ENCODE measurements at regions not wholly inside any gene's neighbourhood (a gene's known extent, or its start where the extent isn't known, plus 50 kb on each side); places are given as distances from the start of the nearest gene placed in this dataset.

GRCh38 chr6:133644548-133644891, 244.4 kb upstream of the TCF21 start:
- H3K36me3 ChIP-seq (ENCODE audit: control insufficient read depth in 4 of 4, insufficient read depth in 3 of 4, low read depth in 1 of 4, low read length in 3 of 4) = no peaks in the 10 kb centered on the region

GRCh38 chr6:133644892-133645619, 243.9 kb upstream of the TCF21 start:
- Histone ChIP-seq H3K9ac (ENCODE audit: low read depth in 1 of 2, low read length in 2 of 2) (no peak overlapping the region), H3K27ac (ENCODE audit: low read depth in 1 of 2, low read length in 2 of 2) (no peak overlapping the region), H3K9me3 (ENCODE audit: control insufficient read depth in 4 of 4, low read length in 3 of 4) (no peaks in the 10 kb centered on the region), H3K4me1 (ENCODE audit: control insufficient read depth in 4 of 4, insufficient read depth in 4 of 4, low read length in 3 of 4) (no peaks in the 10 kb centered on the region), H3K36me3 (ENCODE audit: control insufficient read depth in 4 of 4, insufficient read depth in 3 of 4, low read depth in 1 of 4, low read length in 3 of 4) (no peaks in the 10 kb centered on the region), H3K4me3 (ENCODE audit: low read depth in 1 of 3, low read length in 3 of 3) (no peak overlapping the region), H3K27me3 (ENCODE audit: control insufficient read depth in 4 of 4, insufficient read depth in 4 of 4, low read length in 3 of 4) (peaks cover 0 to 3% (median 0%) of the 10 kb centered on the region in 4 donors)
- TF ChIP-seq SP1 (IDR thresholded peaks at IDR 0.05) = peak; percentile 18
- no peak for TF ChIP-seq JUND (IDR thresholded peaks at IDR 0.05)
- peak; percentile 49 for TF ChIP-seq NR2F2 (IDR thresholded peaks at IDR 0.05)
- no peak for TF ChIP-seq RXRA (IDR thresholded peaks at IDR 0.05)
- TF ChIP-seq TAF1 (conservative IDR thresholded peaks at IDR 0.05) = no peak
- TF ChIP-seq ATF3 (IDR thresholded peaks at IDR 0.05) = no peak
- TF ChIP-seq EGR1 (IDR thresholded peaks at IDR 0.05; ENCODE audit: low read depth in 2 of 2) = no peak
- no peak for TF ChIP-seq ZBTB33 (IDR thresholded peaks at IDR 0.05)
- no peak for DNase-seq (ENCODE audit: low spot score)
- 44% methylated on average over 5 of the region's 5 CpGs for WGBS

More at GRCh38 chr6:133644548-133644891, 244.4 kb upstream of the TCF21 start:
- no peaks in the 10 kb centered on the region for H3K4me1 ChIP-seq (ENCODE audit: control insufficient read depth in 4 of 4, insufficient read depth in 4 of 4, low read length in 3 of 4)
- no peak overlapping the region for H3K4me3 ChIP-seq (ENCODE audit: low read depth in 1 of 3, low read length in 3 of 3)
- H3K9me3 ChIP-seq (ENCODE audit: control insufficient read depth in 4 of 4, low read length in 3 of 4) = no peaks in the 10 kb centered on the region
- TF ChIP-seq REST (IDR thresholded peaks at IDR 0.05) (no peak), ATF3 (IDR thresholded peaks at IDR 0.05) (no peak), GABPA (IDR thresholded peaks at IDR 0.05 in 1 of 2, conservative IDR thresholded peaks at IDR 0.05 in 1 of 2) (no peak), RAD21 (IDR thresholded peaks at IDR 0.05) (no peak), HNF4A (conservative IDR thresholded peaks at IDR 0.05) (no peak), RXRA (IDR thresholded peaks at IDR 0.05) (no peak), FOXA1 (IDR thresholded peaks at IDR 0.05) (no peak)
- no peak overlapping the region for H3K9ac ChIP-seq (ENCODE audit: low read depth in 1 of 2, low read length in 2 of 2)
- H3K27me3 ChIP-seq (ENCODE audit: control insufficient read depth in 4 of 4, insufficient read depth in 4 of 4, low read length in 3 of 4) = peaks cover 0 to 3% (median 0%) of the 10 kb centered on the region in 4 donors
- 63% methylated on average over 4 of the region's 4 CpGs for WGBS
- no peak overlapping the region for H3K27ac ChIP-seq (ENCODE audit: low read depth in 1 of 2, low read length in 2 of 2)
- no peak for DNase-seq (ENCODE audit: low spot score)
